HG02852 (cell line): ENCODE measurements at regions not wholly inside any gene's neighbourhood (a gene's known extent, or its start where the extent isn't known, plus 50 kb on each side); places are given as distances from the start of the nearest gene placed in this dataset.

Experiments
- ATAC-seq: cut with Tn5 transposase; IDR thresholded peaks from one replicate; pipeline ENCODE4 v1.9.1; 2021; ENCODE audit warnings: mild to moderate bottlenecking, moderate library complexity; ENCODE audit not compliant: unreplicated experiment

- ATAC-seq = no peak
Measured at GRCh38 chr13:111039735-111040134, 75.4 kb upstream of the ARHGEF7 start.

DNA sequence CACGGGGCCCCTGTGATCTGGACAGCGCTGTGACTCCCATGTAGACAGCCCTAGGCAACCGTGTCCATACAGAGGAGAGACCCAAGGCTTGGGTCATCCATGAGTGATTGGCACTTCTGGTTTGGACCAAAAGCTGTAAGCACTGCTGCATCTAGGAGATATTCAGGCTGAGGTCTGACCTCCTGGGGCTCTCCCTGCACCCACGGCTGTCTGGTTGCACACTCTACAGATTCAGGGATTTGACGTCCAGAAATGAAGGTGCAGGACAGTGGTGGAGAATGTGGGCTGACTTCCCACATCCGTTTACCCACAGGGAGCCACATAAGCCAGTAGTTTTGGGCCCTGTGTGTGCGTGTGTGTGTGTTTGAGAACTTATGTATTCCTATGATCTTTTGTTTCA lies 76.2 kb upstream of the ARHGEF7 start:
- no peak for ATAC-seq

- no peak for ATAC-seq
Measured at GRCh38 chr13:111037927-111038326, 77.2 kb upstream of the ARHGEF7 start.

GRCh38 chr13:111036665-111037064 lies 78.4 kb upstream of the ARHGEF7 start:
- no peak for ATAC-seq

- ATAC-seq = no peak
Measured at GRCh38 chr13:111035861-111036260, 79.2 kb upstream of the ARHGEF7 start.

DNA sequence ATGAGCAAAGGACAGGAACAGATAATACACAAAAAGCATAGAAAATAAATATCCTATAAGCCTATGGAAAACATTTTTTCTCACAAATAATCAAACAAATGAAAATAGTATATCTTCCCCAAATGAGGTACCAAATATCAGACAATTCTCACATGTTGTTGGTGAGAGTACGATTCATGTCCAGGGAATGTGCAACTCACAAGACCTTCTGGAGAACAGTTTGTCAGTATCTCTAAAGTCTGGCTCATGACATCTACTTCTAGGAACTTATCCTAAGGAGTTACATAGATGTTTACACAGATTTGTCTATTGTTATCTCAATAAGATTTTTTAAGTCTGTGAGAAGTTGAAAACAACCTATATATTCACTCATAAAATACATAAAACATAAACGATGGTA lies 80.3 kb upstream of the ARHGEF7 start:
- ATAC-seq = no peak

DNA sequence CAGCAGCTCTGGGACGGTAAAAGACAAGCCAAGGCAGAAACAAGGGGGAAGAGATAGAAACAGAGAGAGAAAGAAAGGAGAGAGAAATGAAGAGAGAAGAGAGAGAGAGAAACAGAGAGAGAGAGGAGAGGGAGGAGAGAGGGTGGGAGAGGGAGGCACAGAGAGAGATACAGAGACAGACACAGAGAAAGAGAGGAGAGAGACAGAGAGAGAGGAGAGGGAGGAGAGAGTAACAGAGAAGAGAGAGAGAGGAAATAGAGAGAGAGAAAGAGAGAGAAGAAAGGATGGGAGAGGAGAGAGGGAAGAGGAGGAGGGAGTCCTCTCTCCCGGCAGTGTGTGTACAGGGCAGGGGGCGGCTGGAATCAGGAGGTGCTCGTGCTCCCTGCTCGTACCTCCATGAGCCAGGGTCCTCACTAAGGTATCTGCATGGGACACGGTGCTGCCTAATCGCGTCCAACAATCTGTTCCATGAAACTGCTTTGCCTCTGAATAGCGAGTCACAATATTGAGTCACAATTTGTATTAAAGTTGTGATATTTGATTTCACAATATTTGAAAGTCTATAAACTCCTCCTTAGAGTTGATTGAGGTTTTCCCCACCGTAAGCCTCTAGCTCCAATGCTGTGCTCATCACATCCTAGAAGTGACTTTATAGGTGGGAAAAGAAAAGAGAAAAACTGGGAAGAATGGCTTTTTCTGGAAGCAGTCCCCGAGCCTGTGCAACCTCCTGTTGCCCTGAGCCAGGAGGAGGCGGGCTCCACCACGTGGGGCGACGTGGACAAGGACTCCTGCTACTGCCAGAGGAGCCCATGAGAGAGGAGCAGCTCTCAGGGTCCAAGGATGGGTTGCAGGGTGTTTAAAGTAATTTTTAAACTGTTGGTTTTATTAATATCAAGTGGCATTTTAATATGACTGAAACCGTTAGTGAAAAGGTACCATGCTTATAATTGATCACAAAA lies 81.7 kb upstream of the ARHGEF7 start:
- ATAC-seq = no peak

GRCh38 chr13:111031531-111031961 lies 83.6 kb upstream of the ARHGEF7 start:
- ATAC-seq = no peak

GRCh38 chr13:111029957-111030609 lies 85.0 kb upstream of the ARHGEF7 start:
- ATAC-seq = no peak

- ATAC-seq = no peak
Measured at GRCh38 chr13:111027458-111028439, 87.4 kb upstream of the ARHGEF7 start.

DNA sequence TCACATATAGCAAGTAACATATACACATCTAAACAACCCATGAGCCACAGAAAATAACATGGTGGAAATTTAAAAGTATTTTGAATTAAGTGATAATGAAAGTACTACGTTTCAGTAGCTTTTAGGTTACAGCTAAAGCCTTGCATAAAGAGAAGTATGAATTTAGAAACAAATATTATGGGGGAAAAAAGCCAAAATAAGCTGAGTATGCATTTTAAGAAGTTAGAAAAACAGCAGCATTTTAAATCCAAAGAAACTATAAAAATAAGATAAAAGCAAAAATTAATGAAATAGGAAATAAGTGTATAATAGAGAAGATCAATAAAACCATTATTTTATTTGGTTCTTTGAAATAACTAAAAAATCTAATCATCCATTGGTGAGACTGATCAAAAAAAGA lies 89.8 kb upstream of the ARHGEF7 start:
- ATAC-seq = no peak

DNA sequence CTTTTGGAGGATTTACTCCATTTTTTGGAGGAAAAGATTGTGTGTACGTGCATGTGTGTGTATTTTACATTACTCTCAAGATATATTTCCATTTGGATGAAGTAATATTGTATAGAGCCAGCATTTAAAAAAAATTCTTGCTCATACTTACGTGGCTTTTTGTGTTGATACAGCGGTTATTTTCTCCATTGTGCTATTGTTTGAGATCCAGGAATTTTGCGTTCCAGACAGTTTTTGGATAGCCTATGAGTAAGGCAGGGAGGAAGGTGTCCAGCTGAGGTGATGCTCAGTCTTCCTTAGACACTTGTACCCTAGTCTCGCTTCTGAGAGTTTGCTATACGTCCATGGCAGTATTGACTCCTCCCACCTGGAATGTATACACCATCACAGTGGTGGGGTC lies 92.2 kb upstream of the ARHGEF7 start:
- no peak for ATAC-seq

GRCh38 chr13:111022241-111022640 lies 92.9 kb upstream of the ARHGEF7 start:
- no peak for ATAC-seq

- no peak for ATAC-seq
Measured at GRCh38 chr13:111021270-111021669, 93.8 kb upstream of the ARHGEF7 start.

DNA sequence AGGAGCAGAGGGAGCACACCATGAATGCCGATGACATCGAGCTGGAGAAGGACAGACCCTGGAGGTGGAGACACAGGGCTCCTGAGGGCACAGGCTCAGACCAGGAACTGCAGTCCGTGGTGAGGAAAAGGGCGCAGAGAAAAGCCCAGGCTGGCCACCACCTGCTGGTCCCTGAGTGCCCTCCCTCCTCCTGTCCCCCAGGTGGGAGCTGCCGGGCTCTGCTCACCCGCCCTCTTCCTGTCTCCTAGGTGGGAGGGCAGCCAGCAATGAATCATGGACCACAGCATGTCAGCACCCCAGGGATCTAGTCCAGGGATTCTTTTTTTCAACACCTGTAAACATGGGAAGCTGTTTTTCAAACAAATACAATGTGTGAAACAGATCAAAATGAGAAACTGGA lies 94.6 kb upstream of the ARHGEF7 start:
- ATAC-seq = no peak

DNA sequence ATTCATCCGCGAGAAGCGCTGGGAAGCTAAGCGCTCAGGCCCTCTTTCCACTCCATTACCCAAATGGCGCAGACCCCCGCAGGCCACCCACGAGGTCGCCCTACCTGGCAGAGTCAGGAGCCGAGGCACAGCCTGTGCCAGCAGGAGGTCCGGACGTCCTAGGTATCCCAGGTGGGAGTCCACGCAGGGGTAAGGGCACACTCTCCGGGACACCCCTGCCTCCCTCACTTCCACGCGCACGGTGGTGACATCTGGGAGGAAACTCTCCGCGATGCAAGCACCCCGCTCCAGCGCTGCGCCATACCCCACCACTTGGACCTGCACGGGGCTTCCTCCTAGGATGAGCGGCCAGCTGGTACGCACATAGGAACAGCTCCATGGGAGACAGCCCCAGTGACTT lies 95.1 kb upstream of the ARHGEF7 start:
- no peak for ATAC-seq

GRCh38 chr13:111017755-111018459 lies 97.2 kb upstream of the ARHGEF7 start:
- no peak for ATAC-seq

DNA sequence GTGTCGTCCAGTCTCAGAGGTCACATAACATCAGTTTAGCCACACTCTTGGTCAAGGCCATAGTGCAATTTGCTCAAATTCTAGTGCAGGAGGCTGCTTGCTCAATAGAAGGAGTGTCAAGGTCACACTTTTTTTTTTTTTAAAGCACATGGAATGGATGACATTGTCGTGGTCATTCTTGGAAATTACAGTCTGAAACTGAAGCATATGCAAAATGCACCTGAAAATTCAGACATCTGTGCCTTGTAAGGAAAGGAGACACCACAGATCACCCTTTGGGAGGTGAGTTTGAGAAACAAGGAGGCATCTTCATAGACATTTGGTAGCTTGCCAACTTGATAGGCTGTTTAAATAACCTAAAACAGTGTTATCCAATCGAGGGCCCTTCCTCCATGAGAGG lies 98.3 kb upstream of the ANKRD10 start:
- ATAC-seq = no peak

- ATAC-seq = no peak
Measured at GRCh38 chr13:111011899-111012298, 97.0 kb upstream of the ANKRD10 start.

GRCh38 chr13:111008351-111008750 lies 93.5 kb upstream of the ANKRD10 start:
- no peak for ATAC-seq
